Fibroblast of lung (primary cell): ENCODE measurements at regions not wholly inside any gene's neighbourhood (a gene's known extent, or its start where the extent isn't known, plus 50 kb on each side); places are given as distances from the start of the nearest gene placed in this dataset.

Experiments
- DNase-seq, 2 donors: peaks; one replicate each; pipeline versions ENCODE4 v3.0.0 to v3.0.0-alpha.2; 2010; ENCODE audit warnings: low read depth in 2 of 2
- H2AFZ ChIP-seq: 2 replicates; pipeline ENCODE4 v1.5.1; 2012; ENCODE audit warnings: low read length, control low read depth, inconsistent platforms
- H3K27ac ChIP-seq: 2 replicates; pipeline ENCODE4 v1.5.1; 2011; ENCODE audit warnings: low read length, control low read depth; ENCODE audit not compliant: insufficient read depth
- H3K27me3 ChIP-seq: 2 replicates; pipeline ENCODE4 v1.5.1; 2011; ENCODE audit warnings: mild to moderate bottlenecking, low read length; ENCODE audit not compliant: control insufficient read depth, insufficient read depth
- H3K36me3 ChIP-seq: 2 replicates; pipeline ENCODE4 v1.5.1; 2011; ENCODE audit warnings: low read length; ENCODE audit not compliant: control insufficient read depth, insufficient read depth
- H3K4me1 ChIP-seq: 2 replicates; pipeline ENCODE4 v1.5.1; 2011; ENCODE audit warnings: low read length; ENCODE audit not compliant: control insufficient read depth, insufficient read depth; ENCODE audit errors: extremely low read depth
- H3K4me2 ChIP-seq: 2 replicates; pipeline ENCODE4 v1.5.1; 2011; ENCODE audit warnings: low read length, control low read depth; ENCODE audit not compliant: insufficient read depth; ENCODE audit errors: extremely low read depth
- H3K4me3 ChIP-seq, 4 experiments: fragments of 200-600 bp in 1 of 4; sonication (generic) in 1 of 4; replicated peaks in 1 of 4; 2 replicates each; pipeline ENCODE4 v1.5.1; 2011 to 2016; ENCODE audit warnings: low read length in 4 of 4, low read depth in 3 of 4, mild to moderate bottlenecking in 3 of 4, control low read depth in 2 of 4, inconsistent platforms in 1 of 4, mixed read lengths in 1 of 4; ENCODE audit not compliant: insufficient read depth in 1 of 4; ENCODE audit errors: control extremely low read depth in 1 of 4
- H3K79me2 ChIP-seq: 2 replicates; pipeline ENCODE4 v1.5.1; 2012; ENCODE audit warnings: mild to moderate bottlenecking, low read length, inconsistent platforms; ENCODE audit not compliant: control insufficient read depth, insufficient read depth
- H3K9ac ChIP-seq: 2 replicates; pipeline ENCODE4 v1.5.1; 2011; ENCODE audit warnings: mild to moderate bottlenecking, low read length, control low read depth; ENCODE audit not compliant: insufficient read depth
- H3K9me3 ChIP-seq: 2 replicates; pipeline ENCODE4 v1.5.1; 2012; ENCODE audit warnings: low read depth, low read length; ENCODE audit not compliant: control insufficient read depth, insufficient read depth
- H4K20me1 ChIP-seq: 2 replicates; pipeline ENCODE4 v1.5.1; 2011; ENCODE audit warnings: low read length; ENCODE audit not compliant: control insufficient read depth, insufficient read depth; ENCODE audit errors: extremely low read depth
- CTCF ChIP-seq, 2 donors: IDR thresholded peaks in 1 of 2; conservative IDR thresholded peaks in 1 of 2; 1 replicate in 1 of 2; 2 replicates in 1 of 2; pipeline ENCODE4 v1.5.1; 2011 to 2012; ENCODE audit warnings: low read length in 2 of 2, control low read depth in 1 of 2, inconsistent platforms in 1 of 2, low read depth in 1 of 2, mild to moderate bottlenecking in 1 of 2
- EZH2 ChIP-seq: IDR thresholded peaks from 2 replicates; pipeline ENCODE4 v1.5.1; 2012; ENCODE audit warnings: low read length, control low read depth, mild to moderate bottlenecking; ENCODE audit errors: missing control alignments

- peak; percentile 50 to 58 for DNase-seq
- no peaks in the 10 kb centered on the region for H3K9me3 ChIP-seq
- no peak for TF ChIP-seq EZH2
- TF ChIP-seq CTCF (conservative IDR thresholded peaks at IDR 0.05 in 1 of 2, IDR thresholded peaks at IDR 0.05 in 1 of 2; ENCODE audit: low read depth in 1 of 2, low read length in 2 of 2) = no peak
Observed at GRCh38 chr13:64457976-64458375, 2772.2 kb downstream of the PCDH9 start.

GRCh38 chr13:64455124-64455523, 2775.0 kb downstream of the PCDH9 start:
- no peaks in the 10 kb centered on the region for H3K9me3 ChIP-seq
- peak in 1 of 2 donors; percentile 18 for DNase-seq

More at GRCh38 chr13:64457976-64458375, 2772.2 kb downstream of the PCDH9 start:
- H3K4me3 ChIP-seq = no peak overlapping the region
- no peaks in the 10 kb centered on the region for H3K4me1 ChIP-seq
- H2AFZ ChIP-seq = no peak overlapping the region
- H3K27me3 ChIP-seq = no peaks in the 10 kb centered on the region
- H3K27ac ChIP-seq = no peak overlapping the region
- no peak overlapping the region for H3K4me2 ChIP-seq
- no peaks in the 10 kb centered on the region for H4K20me1 ChIP-seq
- H3K79me2 ChIP-seq = no peaks in the 10 kb centered on the region
- no peak overlapping the region for H3K9ac ChIP-seq
- H3K36me3 ChIP-seq = no peaks in the 10 kb centered on the region

GRCh38 chr13:64453831-64454230, 2776.3 kb downstream of the PCDH9 start:
- no peak overlapping the region for H3K9ac ChIP-seq
- no peaks in the 10 kb centered on the region for H3K9me3 ChIP-seq
- H4K20me1 ChIP-seq = no peaks in the 10 kb centered on the region
- no peak overlapping the region for H3K27ac ChIP-seq
- no peak overlapping the region for H3K4me2 ChIP-seq
- H3K4me1 ChIP-seq = no peaks in the 10 kb centered on the region
- no peak for TF ChIP-seq CTCF (conservative IDR thresholded peaks at IDR 0.05 in 1 of 2, IDR thresholded peaks at IDR 0.05 in 1 of 2; ENCODE audit: low read depth in 1 of 2, low read length in 2 of 2)
- no peak for TF ChIP-seq EZH2
- H3K79me2 ChIP-seq = no peaks in the 10 kb centered on the region
- H3K4me3 ChIP-seq = no peak overlapping the region
- H3K27me3 ChIP-seq = no peaks in the 10 kb centered on the region
- H2AFZ ChIP-seq = no peak overlapping the region
- peak in 1 of 2 donors; percentile 8 for DNase-seq
- no peaks in the 10 kb centered on the region for H3K36me3 ChIP-seq

More at GRCh38 chr13:64455124-64455523, 2775.0 kb downstream of the PCDH9 start:
- Histone ChIP-seq H3K4me2 (no peak overlapping the region), H4K20me1 (no peaks in the 10 kb centered on the region), H3K79me2 (no peaks in the 10 kb centered on the region), H3K27ac (no peak overlapping the region), H3K9ac (no peak overlapping the region), H3K27me3 (no peaks in the 10 kb centered on the region), H3K4me1 (no peaks in the 10 kb centered on the region), H3K36me3 (no peaks in the 10 kb centered on the region), H3K4me3 (no peak overlapping the region), H2AFZ (no peak overlapping the region)
- no peak for TF ChIP-seq EZH2
- TF ChIP-seq CTCF (conservative IDR thresholded peaks at IDR 0.05 in 1 of 2, IDR thresholded peaks at IDR 0.05 in 1 of 2; ENCODE audit: low read depth in 1 of 2, low read length in 2 of 2) = no peak
